Heart left ventricle (tissue), 16 donors: ENCODE measurements at regions not wholly inside any gene's neighbourhood (a gene's known extent, or its start where the extent isn't known, plus 50 kb on each side); places are given as distances from the start of the nearest gene placed in this dataset.

Experiments
- ATAC-seq, 4 donors: fragments of 200-7000 bp; cut with Tn5 transposase; one replicate each; pipeline ENCODE4 v1.9.1; 2020 to 2022; ENCODE audit warnings: moderate library complexity in 4 of 4, mild to moderate bottlenecking in 3 of 4, moderate number of reproducible peaks in 1 of 4
- DNase-seq, 5 donors: peaks; one replicate each; pipeline ENCODE4 v3.0.0-alpha.2; 2020
- H3K27ac ChIP-seq, 12 donors: fragments of 200-600 bp; sonication (generic) in 4 of 12; one replicate each; pipeline versions ENCODE4 v1.5.0 to v1.8.0; 2016 to 2022; ENCODE audit warnings: mild to moderate bottlenecking in 2 of 12
- H3K27me3 ChIP-seq, 9 donors: fragments of 200-600 bp; sonication (generic) in 2 of 9; one replicate each; pipeline versions ENCODE4 v1.5.1 to v1.8.0; 2016 to 2022; ENCODE audit warnings: mild to moderate bottlenecking in 3 of 9
- H3K36me3 ChIP-seq, 9 donors: fragments of 200-600 bp; sonication (generic) in 2 of 9; one replicate each; pipeline versions ENCODE4 v1.5.0 to v1.8.0; 2018 to 2022; ENCODE audit warnings: mild to moderate bottlenecking in 2 of 9
- H3K4me1 ChIP-seq, 12 donors: fragments of 200-600 bp; sonication (generic) in 4 of 12; one replicate each; pipeline versions ENCODE4 v1.5.0 to v1.8.0; 2016 to 2022; ENCODE audit warnings: mild to moderate bottlenecking in 3 of 12
- H3K4me3 ChIP-seq, 12 donors: fragments of 200-600 bp; sonication (generic) in 4 of 12; one replicate each; pipeline versions ENCODE4 v1.5.0 to v1.8.0; 2017 to 2022; ENCODE audit warnings: mild to moderate bottlenecking in 9 of 12, moderate library complexity in 4 of 12
- H3K9me3 ChIP-seq, 12 donors: fragments of 200-600 bp; sonication (generic) in 4 of 12; one replicate each; pipeline versions ENCODE4 v1.5.0 to v1.8.0; 2016 to 2022; ENCODE audit warnings: mild to moderate bottlenecking in 1 of 12
- POLR2A ChIP-seq, 2 donors: fragments of 450-650 bp; IDR thresholded peaks; one replicate each; pipeline ENCODE4 v1.6.1; 2017; ENCODE audit warnings: antibody characterized with exemption in 2 of 2, mild to moderate bottlenecking in 2 of 2, moderate library complexity in 2 of 2
- WGBS, 4 donors: extraction: QIAGEN DNeasy Blood & Tissue Kit in 2 of 4; methylation state at CpG; one replicate each; pipeline versions ENCODE4 v1.1.5 to v1.1.7; 2013 to 2018; 5-methylcytosine and 5-hydroxymethylcytosine counted together
- intact Hi-C, 10 donors: fragments of 100-400 bp; cut with DNase I; formaldehyde crosslinking; loops; one replicate each; pipeline versions ENCODE4 v1.11.1 to v1.14.2; 2022
- TF ChIP-seq, protein P1 (sequence below), 12 donors: fragments of 200-600 bp; sonication (generic) in 4 of 12; IDR thresholded peaks; one replicate each; pipeline versions ENCODE4 v1.5.0 to v1.8.0; 2018 to 2022; ENCODE audit warnings: antibody characterized with exemption in 12 of 12, mild to moderate bottlenecking in 5 of 12
- donor health status: ischemic (EF 13 %, LVEDD 7.1; RV severe dilation, severe dysfunction).
- donor health status: healthy with polysubstance abuse.
- donor health status: DM: no; HTN: yes; CAD: no.
- donor health status: DM: no; HTN: no; CAD: no.
- donor health status: ischemic (EF 25% LVEDD 6.9; RV normal size, moderate dysfunction).
- donor health status: ischemic (EF 25% LVEDD 5.7; RV mildly dilated, moderate dysfunction).
- donor health status: healthy.
- donor health status: DM: yes; HTN: yes; CAD: no.
- donor health status: ischemic (EF 35%, LVEDD 5.7; RV mildly dilated, moderate dysfunction).
- donor health status: nonischemic (EF 11% LVEDD 7.7; RV severe dilation, severe dysfunction).
- donor health status: DM: yes; HTN: yes; CAD: no.
- donor health status: PGD.
- donor health status: ischemic (EF 29% LVEDD 5.4; RV normal size, mild dysfunction).
- donor health status: nonischemic (EF 23%, LVEDD 6.1; RV moderate dilation, normal function).

DNA sequence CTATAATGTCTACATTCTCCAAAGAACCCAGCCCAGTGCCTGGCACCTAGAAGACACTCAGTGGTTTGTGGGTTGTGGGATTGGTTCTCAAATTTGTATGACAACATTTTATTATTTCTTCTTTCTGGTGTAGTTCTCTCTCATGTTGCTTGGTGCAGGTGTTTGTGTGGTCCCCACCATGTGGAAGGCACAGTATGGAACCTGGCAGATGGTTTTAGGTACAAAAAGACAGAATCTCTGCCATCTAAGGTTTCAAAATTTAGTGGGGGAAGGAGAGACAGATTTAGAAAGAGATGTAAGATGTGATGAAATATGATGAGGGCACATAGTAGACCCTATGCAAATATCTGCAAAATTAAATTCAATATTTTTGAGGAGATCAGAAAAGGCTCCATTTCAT, 323.8 kb downstream of the CDK5RAP2 start:
- Histone ChIP-seq H3K27me3 (peaks cover 0 to 18% (median 0%) of the 10 kb centered on the region in 9 donors), H3K27ac (no peak overlapping the region), H3K9me3 (no peaks in the 10 kb centered on the region), H3K4me1 (no peaks in the 10 kb centered on the region), H3K36me3 (no peaks in the 10 kb centered on the region), H3K4me3 (no peak overlapping the region)
- TF ChIP-seq, protein P1, sequence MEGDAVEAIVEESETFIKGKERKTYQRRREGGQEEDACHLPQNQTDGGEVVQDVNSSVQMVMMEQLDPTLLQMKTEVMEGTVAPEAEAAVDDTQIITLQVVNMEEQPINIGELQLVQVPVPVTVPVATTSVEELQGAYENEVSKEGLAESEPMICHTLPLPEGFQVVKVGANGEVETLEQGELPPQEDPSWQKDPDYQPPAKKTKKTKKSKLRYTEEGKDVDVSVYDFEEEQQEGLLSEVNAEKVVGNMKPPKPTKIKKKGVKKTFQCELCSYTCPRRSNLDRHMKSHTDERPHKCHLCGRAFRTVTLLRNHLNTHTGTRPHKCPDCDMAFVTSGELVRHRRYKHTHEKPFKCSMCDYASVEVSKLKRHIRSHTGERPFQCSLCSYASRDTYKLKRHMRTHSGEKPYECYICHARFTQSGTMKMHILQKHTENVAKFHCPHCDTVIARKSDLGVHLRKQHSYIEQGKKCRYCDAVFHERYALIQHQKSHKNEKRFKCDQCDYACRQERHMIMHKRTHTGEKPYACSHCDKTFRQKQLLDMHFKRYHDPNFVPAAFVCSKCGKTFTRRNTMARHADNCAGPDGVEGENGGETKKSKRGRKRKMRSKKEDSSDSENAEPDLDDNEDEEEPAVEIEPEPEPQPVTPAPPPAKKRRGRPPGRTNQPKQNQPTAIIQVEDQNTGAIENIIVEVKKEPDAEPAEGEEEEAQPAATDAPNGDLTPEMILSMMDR (IDR thresholded peaks at IDR 0.05) = no peak
- no peak for ATAC-seq
- intact Hi-C loops = no loop called here
- DNase-seq = no peak

DNA sequence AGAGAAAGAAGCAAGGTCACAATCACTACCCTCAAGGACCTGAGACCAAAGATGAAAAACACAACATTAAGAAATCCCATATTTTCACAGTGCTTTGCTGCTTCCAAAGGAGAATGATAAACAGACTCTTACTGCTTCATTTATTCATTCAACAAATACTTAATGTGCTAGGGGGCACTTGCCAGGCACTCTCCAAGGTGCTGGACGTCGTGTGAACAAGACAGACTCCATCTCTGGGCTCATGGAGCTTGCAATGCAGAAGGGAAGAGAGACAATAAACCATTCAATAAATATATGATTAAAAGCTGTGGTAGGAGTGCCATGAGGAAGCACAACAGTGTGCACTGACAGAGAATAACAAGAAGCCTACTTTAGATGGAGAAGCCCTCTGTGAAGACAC, 327.7 kb downstream of the CDK5RAP2 start:
- TF ChIP-seq, protein P1 (IDR thresholded peaks at IDR 0.05) = no peak
- no peak for TF ChIP-seq POLR2A (IDR thresholded peaks at IDR 0.05)
- no peak for ATAC-seq
- H3K27me3 ChIP-seq = peaks cover 0 to 18% (median 0%) of the 10 kb centered on the region in 9 donors

DNA sequence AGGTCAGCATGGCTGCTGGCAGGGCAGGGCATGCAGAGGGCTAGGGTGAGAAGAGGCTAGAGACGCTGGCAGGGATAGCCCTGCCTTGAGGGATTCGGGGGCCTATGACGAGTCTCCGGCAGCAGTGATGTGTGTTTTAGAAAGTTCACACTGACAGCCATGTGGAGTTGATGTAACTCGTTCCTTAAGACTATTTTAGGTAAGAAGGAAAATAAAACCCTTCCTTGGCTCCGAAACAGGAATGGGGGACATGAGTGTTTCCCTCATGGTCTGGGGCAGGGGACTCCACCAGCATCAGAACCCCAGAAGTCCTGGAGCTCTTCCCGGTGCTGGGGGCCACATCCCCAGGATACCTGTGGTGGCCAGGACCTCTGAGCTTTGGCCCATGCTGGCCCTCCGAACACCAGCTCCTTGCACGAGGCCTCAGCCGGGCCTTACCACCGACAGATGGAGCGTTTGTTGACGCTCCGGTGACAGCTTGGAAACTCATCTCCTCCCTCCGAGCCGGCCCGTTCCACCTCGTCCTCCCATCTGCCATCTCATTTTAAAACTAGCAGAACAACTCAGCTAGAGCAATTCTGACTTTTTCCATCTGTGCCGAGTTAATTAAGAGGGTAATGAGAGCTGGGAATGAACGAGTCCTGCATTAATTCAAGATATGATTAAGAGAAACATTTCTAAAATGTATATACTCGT, 337.7 kb downstream of the CDK5RAP2 start:
- no peaks in the 10 kb centered on the region for H3K27me3 ChIP-seq
- H3K36me3 ChIP-seq = no peaks in the 10 kb centered on the region
- TF ChIP-seq, protein P1 (IDR thresholded peaks at IDR 0.05) = no peak
- TF ChIP-seq POLR2A (IDR thresholded peaks at IDR 0.05) = no peak
- no peak for ATAC-seq
- 69 to 74% (median 74%) methylated on average over 21 of the region's 21 CpGs for WGBS, 4 donors
- H3K27ac ChIP-seq = no peak overlapping the region
- no peaks in the 10 kb centered on the region for H3K4me1 ChIP-seq
- DNase-seq = no peak
- intact Hi-C loops = no loop called here
- H3K4me3 ChIP-seq = no peak overlapping the region
- H3K9me3 ChIP-seq = no peaks in the 10 kb centered on the region

More for the DNA sequence above, 327.7 kb downstream of the CDK5RAP2 start:
- H3K9me3 ChIP-seq = no peaks in the 10 kb centered on the region
- H3K27ac ChIP-seq = no peak overlapping the region
- whole genome bisulfite sequencing, 4 donors = 6 to 24% (median 19%) methylated on average over 2 of the region's 2 CpGs
- intact Hi-C loops = no loop called here
- no peaks in the 10 kb centered on the region for H3K4me1 ChIP-seq
- DNase-seq = no peak
- no peak overlapping the region for H3K4me3 ChIP-seq
- no peaks in the 10 kb centered on the region for H3K36me3 ChIP-seq

DNA sequence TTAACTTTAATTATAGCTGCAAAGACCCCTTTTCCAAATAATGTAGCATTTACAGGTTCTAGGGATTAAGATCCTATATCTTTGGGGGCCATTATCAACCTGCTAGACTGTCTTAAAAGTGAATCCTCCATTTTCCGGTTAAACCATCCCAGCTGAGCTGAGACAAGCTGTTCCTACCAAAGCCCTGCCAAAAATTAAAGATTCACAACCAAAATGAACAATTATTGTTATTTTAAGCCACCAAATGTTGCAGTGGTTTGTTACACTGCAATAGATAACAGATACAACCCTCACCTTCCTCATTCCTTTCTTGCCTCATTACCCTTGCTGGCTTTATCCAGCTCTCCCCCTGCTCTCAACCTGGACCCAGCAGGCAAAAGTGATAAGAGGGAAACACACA, 343.4 kb downstream of the CDK5RAP2 start:
- Histone ChIP-seq H3K4me1 (no peaks in the 10 kb centered on the region), H3K27ac (no peak overlapping the region), H3K36me3 (no peaks in the 10 kb centered on the region), H3K27me3 (no peaks in the 10 kb centered on the region), H3K4me3 (no peak overlapping the region), H3K9me3 (no peaks in the 10 kb centered on the region)
- ATAC-seq = no peak
- no peak for TF ChIP-seq POLR2A (IDR thresholded peaks at IDR 0.05)
- TF ChIP-seq, protein P1 (IDR thresholded peaks at IDR 0.05) = no peak
- intact Hi-C loops = no loop called here
- no peak for DNase-seq
- 63 to 78% (median 69%) methylated on average over 1 of the region's 1 CpG for WGBS, 4 donors
